ENCODE measurements at regions not wholly inside any gene's neighbourhood (a gene's known extent, or its start where the extent isn't known, plus 50 kb on each side); places are given as distances from the start of the nearest gene placed in this dataset.

GRCh38 chr13:111857336-111857735 lies 209.6 kb upstream of the SOX1 start:
- Mint-ChIP-seq H3K27me3 (ENCODE audit: unreplicated experiment) (no peaks in the 10 kb centered on the region), H3K36me3 (ENCODE audit: insufficient read depth, unreplicated experiment) (no peaks in the 10 kb centered on the region), H3K27ac (ENCODE audit: unreplicated experiment) (no peak overlapping the region), H3K4me1 (ENCODE audit: low read depth, unreplicated experiment) (no peaks in the 10 kb centered on the region), H3K4me3 (ENCODE audit: low read depth, unreplicated experiment) (no peak overlapping the region), H3K9me3 (ENCODE audit: low read depth, unreplicated experiment) (peaks cover 4% of the 10 kb centered on the region)
- intact Hi-C loops (cut with micrococcal nuclease; ENCODE audit: unreplicated experiment) = no loop called here
- BruUV-seq (replicated peaks) = no TSS peak
- no peak for TF ChIP-seq CTCF (IDR thresholded peaks at IDR 0.05; ENCODE audit: unreplicated experiment)
- CTCF ChIA-PET = no interaction called here
- no peak for DNase-seq

- intact Hi-C loops (cut with micrococcal nuclease; ENCODE audit: unreplicated experiment) = no loop called here
- no peak for DNase-seq
- no TSS peak for BruUV-seq (replicated peaks)
- TF ChIP-seq CTCF (IDR thresholded peaks at IDR 0.05; ENCODE audit: unreplicated experiment) = no peak
- peaks cover 4% of the 10 kb centered on the region for H3K9me3 Mint-ChIP-seq (ENCODE audit: low read depth, unreplicated experiment)
- no peaks in the 10 kb centered on the region for H3K36me3 Mint-ChIP-seq (ENCODE audit: insufficient read depth, unreplicated experiment)
- H3K27me3 Mint-ChIP-seq (ENCODE audit: unreplicated experiment) = no peaks in the 10 kb centered on the region
- H3K4me1 Mint-ChIP-seq (ENCODE audit: low read depth, unreplicated experiment) = no peaks in the 10 kb centered on the region
- no peak overlapping the region for H3K4me3 Mint-ChIP-seq (ENCODE audit: low read depth, unreplicated experiment)
- CTCF ChIA-PET = no interaction called here
- no peak overlapping the region for H3K27ac Mint-ChIP-seq (ENCODE audit: unreplicated experiment)
Observed at GRCh38 chr13:111857846-111858560, 208.9 kb upstream of the SOX1 start.

GRCh38 chr13:111858571-111858970 lies 208.4 kb upstream of the SOX1 start:
- no peak for TF ChIP-seq CTCF (IDR thresholded peaks at IDR 0.05; ENCODE audit: unreplicated experiment)
- CTCF ChIA-PET = no interaction called here
- no peaks in the 10 kb centered on the region for H3K4me1 Mint-ChIP-seq (ENCODE audit: low read depth, unreplicated experiment)
- H3K27ac Mint-ChIP-seq (ENCODE audit: unreplicated experiment) = no peak overlapping the region
- no peaks in the 10 kb centered on the region for H3K36me3 Mint-ChIP-seq (ENCODE audit: insufficient read depth, unreplicated experiment)
- intact Hi-C loops (cut with micrococcal nuclease; ENCODE audit: unreplicated experiment) = no loop called here
- peaks cover 4% of the 10 kb centered on the region for H3K9me3 Mint-ChIP-seq (ENCODE audit: low read depth, unreplicated experiment)
- DNase-seq = no peak
- H3K4me3 Mint-ChIP-seq (ENCODE audit: low read depth, unreplicated experiment) = no peak overlapping the region
- BruUV-seq (replicated peaks) = no TSS peak
- no peaks in the 10 kb centered on the region for H3K27me3 Mint-ChIP-seq (ENCODE audit: unreplicated experiment)

- CTCF ChIA-PET = no interaction called here
- Mint-ChIP-seq H3K9me3 (ENCODE audit: low read depth, unreplicated experiment) (peaks cover 4% of the 10 kb centered on the region), H3K27me3 (ENCODE audit: unreplicated experiment) (no peaks in the 10 kb centered on the region), H3K4me1 (ENCODE audit: low read depth, unreplicated experiment) (no peaks in the 10 kb centered on the region), H3K27ac (ENCODE audit: unreplicated experiment) (no peak overlapping the region), H3K36me3 (ENCODE audit: insufficient read depth, unreplicated experiment) (no peaks in the 10 kb centered on the region), H3K4me3 (ENCODE audit: low read depth, unreplicated experiment) (no peak overlapping the region)
- no peak for DNase-seq
- intact Hi-C loops (cut with micrococcal nuclease; ENCODE audit: unreplicated experiment) = no loop called here
- no TSS peak for BruUV-seq (replicated peaks)
- no peak for TF ChIP-seq CTCF (IDR thresholded peaks at IDR 0.05; ENCODE audit: unreplicated experiment)
Observed at GRCh38 chr13:111859354-111860230, 207.4 kb upstream of the SOX1 start.

Measured in Calu3 (cell line).